EL (cell line): ENCODE measurements at regions not wholly inside any gene's neighbourhood (a gene's known extent, or its start where the extent isn't known, plus 50 kb on each side); places are given as distances from the start of the nearest gene placed in this dataset.

Experiments used
- DNase-seq: peaks from one replicate; pipeline ENCODE4 v3.0.0-alpha.2; 2016

- DNase-seq: no peak
Observed at GRCh38 chr18:51955136-51955535, 384.9 kb upstream of the DCC start.

DNA sequence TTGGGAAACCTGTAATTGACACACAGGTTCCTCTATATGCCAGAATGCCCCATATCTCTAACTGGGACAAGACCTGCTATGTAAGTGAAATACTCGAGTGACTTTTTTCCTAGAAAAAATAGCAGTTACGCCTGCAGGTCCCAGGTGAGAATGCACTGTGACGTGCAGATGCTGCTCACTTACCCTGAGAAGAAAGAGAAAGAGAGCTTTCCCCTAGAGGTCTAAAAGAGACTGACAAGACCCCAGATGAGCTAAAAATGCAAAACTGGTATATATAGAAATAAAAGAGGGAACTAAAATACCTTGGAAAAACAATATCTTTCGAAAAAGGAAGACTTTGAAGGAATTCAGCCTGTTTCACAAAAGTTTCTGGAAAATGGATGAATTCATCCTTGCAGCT lies 383.0 kb upstream of the DCC start:
- no peak for DNase-seq

- no peak for DNase-seq
Observed at GRCh38 chr18:51980101-51980500, 359.9 kb upstream of the DCC start.

DNA sequence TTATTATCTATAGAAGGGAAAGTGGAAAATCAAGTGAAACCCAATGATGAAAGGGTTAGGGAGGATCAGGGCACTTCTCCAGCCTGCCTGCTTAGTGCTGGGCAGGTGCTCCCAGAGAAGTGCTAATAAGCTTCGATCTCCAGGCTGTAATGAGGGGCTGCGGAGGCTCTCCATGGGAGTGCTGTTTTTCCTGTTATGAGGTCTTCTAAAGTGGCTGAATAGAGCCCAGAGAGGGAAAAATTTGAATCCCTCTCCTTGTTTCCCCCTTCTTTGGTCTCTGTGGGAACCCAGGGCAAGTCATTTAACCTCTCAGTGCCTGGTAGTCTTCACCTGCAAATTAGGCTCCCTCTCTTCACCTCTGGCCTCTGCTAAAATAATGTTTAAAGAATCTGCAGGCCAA lies 351.7 kb upstream of the DCC start:
- no peak for DNase-seq

DNA sequence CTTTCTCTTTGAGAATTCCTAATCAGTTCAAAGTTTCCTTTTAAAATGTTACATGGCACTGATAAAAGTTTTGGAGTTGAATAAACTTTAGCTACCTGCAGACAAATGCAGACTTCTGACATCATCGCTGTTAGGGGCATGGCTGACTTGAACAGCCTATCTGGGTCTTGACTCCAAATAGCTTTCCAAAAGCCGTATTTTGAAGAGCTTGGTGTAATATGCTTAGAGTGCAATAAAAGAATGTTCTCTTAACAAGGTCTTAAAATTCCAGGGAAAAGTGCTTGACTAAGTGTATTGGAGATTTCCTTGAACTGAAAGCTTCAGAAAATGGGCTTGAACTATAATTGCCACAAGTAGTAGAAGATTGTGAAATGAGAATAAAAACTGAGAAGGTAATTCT lies 342.9 kb upstream of the DCC start:
- DNase-seq: no peak

- no peak for DNase-seq
Observed at GRCh38 chr18:51998066-51998465, 341.9 kb upstream of the DCC start.

DNA sequence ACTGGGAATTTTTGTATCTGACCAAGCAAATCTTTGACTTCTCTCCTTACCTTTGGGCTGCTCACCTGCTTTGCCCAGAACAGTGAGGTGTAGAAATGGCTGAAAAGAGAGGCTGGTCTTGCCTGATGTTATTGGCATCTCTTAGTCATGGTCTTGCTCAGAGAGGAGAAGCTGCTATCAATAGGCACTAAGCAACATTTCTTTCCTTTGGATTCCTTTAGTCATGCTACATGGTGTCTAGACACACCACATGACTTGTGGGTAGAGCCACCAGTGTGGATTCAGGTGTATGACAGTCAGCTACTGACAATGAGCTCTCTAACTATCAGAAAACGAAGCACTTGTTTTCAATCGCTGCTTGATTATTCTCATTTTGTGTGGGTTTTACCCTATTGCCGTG lies 341.3 kb upstream of the DCC start:
- no peak for DNase-seq

DNA sequence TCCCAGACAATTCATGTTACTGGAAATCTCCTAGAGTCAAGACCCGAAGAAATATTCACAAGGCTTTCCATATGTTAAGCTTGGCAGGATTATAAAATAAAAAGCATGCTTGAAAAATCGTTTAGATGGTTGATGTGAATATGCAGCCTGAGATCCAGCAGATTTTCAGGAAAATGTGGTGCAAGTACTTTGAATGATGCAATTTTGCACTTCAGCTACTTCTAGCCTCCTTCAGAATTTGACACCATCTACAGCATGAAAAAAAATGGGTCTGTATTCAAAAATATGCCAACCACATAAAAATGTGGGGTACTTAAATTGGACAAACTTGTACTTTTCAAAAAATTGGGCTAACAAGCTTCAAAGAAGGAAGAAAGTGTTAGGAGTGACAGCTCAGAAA lies 340.6 kb upstream of the DCC start:
- no peak for DNase-seq

- DNase-seq: no peak
Observed at GRCh38 chr18:52000435-52000834, 339.6 kb upstream of the DCC start.

DNA sequence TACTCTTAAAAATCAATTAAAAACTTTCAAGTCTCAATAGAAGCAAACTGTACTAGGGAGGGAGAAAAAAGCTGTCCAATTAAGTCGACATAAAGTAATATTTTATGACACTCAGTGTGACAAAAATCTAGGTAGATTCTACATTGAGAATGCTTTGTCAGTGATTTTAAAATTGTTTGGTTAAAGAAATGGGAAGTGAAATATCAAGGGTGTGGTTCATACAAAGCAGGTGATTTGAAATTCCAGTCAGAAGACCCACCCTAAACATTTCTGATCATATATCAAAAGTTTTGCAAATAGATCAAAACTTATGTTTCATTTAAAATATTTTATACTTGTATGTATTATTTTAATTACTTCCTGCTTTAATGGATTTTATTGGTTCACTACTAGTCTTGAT lies 338.9 kb upstream of the DCC start:
- no peak for DNase-seq

GRCh38 chr18:52002600-52002999 lies 337.4 kb upstream of the DCC start:
- no peak for DNase-seq

DNA sequence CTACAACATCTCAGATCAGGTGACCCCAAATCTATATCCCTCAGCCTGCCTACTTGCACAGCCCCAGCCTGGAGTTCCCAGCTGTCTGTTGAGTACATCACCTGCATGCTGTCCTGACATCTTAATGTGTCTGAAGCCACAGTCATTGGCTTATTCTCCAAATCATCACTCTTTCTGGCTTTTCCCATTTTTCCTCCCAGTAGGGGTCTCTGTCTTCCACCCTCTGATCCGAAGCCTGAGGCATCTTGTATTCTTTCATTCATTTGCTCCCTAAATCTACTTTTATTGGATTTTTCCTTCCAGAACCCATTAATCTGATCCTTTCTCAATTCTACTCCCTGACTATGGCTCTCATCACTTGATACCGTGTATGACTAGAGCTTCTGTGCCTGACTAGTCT lies 332.9 kb upstream of the DCC start:
- no peak for DNase-seq

- DNase-seq: no peak
Observed at GRCh38 chr18:52008330-52008729, 331.7 kb upstream of the DCC start.

DNA sequence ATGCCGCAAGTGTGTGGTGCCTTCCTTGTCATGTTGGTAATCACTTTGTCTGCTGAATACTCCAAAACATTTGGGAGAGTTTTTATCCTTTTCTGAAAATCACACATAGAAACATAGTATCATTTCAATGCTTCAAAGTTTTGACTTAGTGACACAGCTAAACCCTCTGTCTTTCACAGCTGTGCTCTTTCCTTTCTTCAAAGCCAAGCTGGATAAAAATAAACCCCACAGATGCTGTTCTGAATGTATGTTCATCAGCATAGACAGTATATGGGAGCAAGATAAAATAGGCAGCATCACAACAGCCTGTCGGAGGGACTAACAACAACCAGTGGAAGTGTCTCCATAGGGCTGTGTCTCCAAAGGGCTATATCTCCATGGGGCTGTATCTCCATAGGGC lies 331.3 kb upstream of the DCC start:
- no peak for DNase-seq

DNA sequence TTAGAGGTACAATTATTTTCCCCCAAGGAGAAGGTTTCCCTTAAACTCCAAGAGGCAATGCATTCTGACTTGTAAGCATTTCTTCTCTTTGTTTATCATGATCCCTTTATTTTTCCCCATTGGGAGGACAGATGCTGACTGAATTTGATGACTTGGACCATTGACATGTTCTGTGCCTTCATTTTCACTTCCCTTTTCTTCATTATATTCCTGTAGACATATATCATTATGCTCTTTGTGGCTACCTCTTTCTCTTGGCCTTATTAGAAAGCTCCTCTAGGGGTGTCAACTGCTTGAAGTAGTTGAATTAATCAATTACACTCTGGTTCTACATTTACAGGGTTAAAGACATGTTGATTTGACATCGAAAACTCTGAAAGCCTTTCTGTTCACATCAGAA lies 330.0 kb upstream of the DCC start:
- no peak for DNase-seq

DNA sequence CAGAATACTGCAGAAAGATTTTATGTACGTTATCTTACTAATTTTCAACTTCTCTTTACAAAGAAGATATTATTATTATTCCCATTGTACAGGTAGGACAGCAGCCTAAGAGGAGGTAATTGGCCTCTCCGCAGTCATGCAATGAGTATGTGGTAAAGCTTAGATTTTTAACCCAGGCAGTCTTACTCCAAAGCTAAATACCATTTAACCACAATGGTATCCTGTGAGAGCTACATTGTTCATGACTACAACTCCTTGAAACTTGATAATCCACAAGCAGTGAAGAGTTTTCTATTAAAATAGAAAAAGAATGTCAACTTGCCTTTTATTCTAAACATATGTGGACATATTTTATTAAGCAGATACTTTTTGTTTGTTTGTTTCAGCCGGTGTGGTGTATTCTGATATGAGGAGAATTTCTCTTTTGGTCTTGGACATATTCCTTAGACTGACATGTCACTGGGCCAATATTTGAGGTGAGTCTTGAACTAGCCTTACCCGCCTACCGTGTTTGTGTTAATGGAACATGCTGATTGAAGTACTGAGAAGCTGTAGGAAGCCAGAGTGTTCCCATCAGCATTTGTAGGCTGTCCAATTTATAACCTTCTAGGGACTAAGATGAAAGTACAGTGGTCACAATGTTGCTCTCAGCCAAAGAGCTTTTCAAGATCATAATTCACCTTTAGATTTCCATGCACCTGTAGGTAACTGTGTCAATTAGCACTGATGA lies 293.9 kb upstream of the DCC start:
- DNase-seq: no peak

DNA sequence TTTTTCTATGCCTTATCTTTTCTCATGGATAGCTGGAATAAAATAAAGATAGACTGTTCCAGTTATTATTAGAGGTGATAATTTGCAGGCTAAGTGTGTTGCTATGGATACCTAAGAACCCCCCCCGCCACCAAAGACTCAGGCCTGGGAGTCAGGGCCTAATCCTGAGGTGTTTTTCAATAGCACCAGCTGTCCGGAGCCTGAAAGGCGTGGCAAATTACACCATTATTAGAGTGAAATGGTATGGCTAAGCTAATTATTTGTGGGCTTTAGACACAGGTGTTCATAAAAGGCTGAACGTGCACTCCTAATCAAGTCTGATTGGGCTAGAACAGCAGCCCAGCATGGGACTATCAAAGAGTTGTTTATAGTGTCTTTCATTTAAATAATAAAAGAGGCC lies 293.2 kb upstream of the DCC start:
- no peak for DNase-seq

DNA sequence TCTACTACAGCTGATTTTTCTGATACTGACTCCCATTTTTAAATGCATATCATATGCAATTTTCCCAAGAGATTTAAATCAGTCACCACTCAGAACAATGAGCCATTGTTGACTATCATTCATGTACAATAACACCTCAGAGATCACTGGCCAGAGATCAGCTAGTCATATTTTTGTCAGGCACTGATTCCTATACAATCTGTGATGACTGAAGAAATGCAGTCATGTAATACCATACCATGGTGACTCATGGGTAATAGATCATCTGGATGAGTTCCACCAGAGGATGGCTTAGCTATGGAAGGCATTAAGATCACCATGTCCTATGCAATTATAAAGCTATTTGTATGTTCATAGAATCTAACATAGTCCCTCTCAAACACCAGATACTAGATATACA lies 285.7 kb upstream of the DCC start:
- no peak for DNase-seq

DNA sequence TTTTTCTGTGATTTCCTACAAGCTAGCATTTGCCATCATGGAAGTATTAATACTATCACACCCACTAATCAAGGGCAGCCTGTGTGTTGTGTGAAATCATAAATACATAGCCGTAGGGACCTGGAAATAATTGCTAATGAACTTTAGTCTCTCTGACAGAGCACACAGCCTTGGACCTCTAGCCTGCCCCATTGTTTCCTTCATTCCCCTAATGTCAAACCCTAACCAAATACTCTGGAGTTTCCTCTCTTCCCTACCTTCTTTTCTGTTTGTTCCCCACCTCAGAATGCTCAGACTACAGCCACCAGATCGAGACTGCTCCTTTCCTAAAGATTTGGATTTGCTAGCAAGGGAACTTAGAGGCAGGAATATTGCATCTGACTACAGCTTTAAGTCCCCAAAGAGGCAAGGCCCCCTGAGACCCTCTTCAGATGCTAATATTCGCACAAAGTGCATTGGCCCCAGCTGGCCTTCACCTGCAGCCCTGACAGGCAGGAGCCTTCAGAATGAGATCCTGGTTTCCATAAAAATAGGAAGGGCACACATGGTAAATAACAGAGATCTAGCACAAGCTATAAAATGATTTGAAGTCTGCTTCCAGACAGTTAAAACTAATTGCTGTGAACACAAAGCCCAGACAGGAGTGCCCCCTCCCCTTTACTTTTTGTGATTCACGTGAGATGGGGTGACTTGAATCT lies 279.2 kb upstream of the DCC start:
- DNase-seq: no peak

DNA sequence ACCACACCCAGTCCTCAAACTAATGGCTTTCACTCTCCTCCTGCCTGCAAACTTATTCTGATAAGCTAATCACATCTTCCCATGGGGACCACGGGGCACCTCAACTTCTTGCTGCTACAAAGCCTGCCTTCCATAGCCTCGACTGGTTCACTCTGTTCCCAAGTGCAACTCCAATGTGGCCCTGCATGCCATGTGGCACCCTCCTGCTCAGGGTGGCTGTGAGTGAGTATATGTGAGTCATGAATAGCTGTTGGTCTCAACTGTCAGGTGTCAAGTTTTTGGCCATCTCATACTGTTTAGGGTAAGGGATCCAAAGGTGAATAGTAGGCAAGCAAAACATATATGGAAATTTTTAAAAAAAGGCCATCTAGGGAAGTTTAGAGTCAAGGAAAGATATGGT lies 276.1 kb upstream of the DCC start:
- no peak for DNase-seq

- DNase-seq: no peak
Observed at GRCh38 chr18:52069201-52069600, 270.8 kb upstream of the DCC start.

- no peak for DNase-seq
Observed at GRCh38 chr18:52070291-52070756, 269.7 kb upstream of the DCC start.

GRCh38 chr18:52077251-52077983 lies 262.6 kb upstream of the DCC start:
- DNase-seq: no peak

DNA sequence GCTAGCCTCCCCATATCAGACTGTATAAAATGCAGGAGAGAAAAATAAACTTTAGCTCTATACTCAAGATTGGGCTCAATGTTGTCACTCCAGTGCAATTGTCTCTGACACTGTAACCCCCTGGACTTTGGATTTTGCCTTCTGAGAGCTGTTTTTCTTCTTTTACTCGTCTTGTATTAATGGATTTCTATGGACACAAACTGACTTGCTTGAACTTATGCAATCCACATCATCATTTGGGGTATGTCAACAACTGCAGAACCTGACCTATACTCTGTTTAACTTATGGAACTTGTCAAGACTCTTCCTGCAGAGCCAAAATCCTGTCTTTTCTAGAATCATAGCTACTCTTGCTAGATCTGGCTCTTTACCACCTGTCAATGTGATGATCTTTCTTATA lies 257.8 kb upstream of the DCC start:
- DNase-seq: no peak
